Prostate gland (tissue), 2 donors: ENCODE measurements at regions not wholly inside any gene's neighbourhood (a gene's known extent, or its start where the extent isn't known, plus 50 kb on each side); places are given as distances from the start of the nearest gene placed in this dataset.

Experiments used
- CTCF ChIP-seq, 4 experiments: fragments of 200-600 bp in 2 of 4; fragments of 450-650 bp in 2 of 4; sonication (generic) in 2 of 4; IDR thresholded peaks; 1 replicate in 3 of 4; 2 replicates in 1 of 4; pipeline ENCODE4 v1.5.1; 2016 to 2019; ENCODE audit warnings: antibody characterized with exemption in 4 of 4, mild to moderate bottlenecking in 2 of 4, moderate library complexity in 2 of 4
- POLR2A ChIP-seq: fragments of 450-650 bp; IDR thresholded peaks from one replicate; pipeline ENCODE4 v1.6.1; 2016; ENCODE audit warnings: antibody characterized with exemption, mild to moderate bottlenecking

GRCh38 chr7:94183289-94183749 is 179.2 kb upstream of the BET1 start:
- TF ChIP-seq CTCF (IDR thresholded peaks at IDR 0.05): no peak
- TF ChIP-seq POLR2A: no peak
